Sigmoid colon (tissue), 3 donors: ENCODE measurements at regions not wholly inside any gene's neighbourhood (a gene's known extent, or its start where the extent isn't known, plus 50 kb on each side); places are given as distances from the start of the nearest gene placed in this dataset.

ENCODE experiments used
- CTCF ChIP-seq, 4 experiments: fragments of 450-650 bp in 3 of 4; fragments of 200-600 bp in 1 of 4; IDR thresholded peaks; one replicate each; pipeline ENCODE4 v1.5.1; 2016 to 2019; ENCODE audit warnings: antibody characterized with exemption in 4 of 4, mild to moderate bottlenecking in 3 of 4, moderate library complexity in 2 of 4
- POLR2A ChIP-seq, 2 donors: fragments of 450-650 bp; IDR thresholded peaks; one replicate each; pipeline ENCODE4 v1.6.1; 2016; ENCODE audit warnings: antibody characterized with exemption in 2 of 2, mild to moderate bottlenecking in 2 of 2, moderate library complexity in 2 of 2

GRCh38 chr10:89078724-89079672, 88.4 kb downstream of the FAS start:
- TF ChIP-seq CTCF (IDR thresholded peaks at IDR 0.05) (no peak), POLR2A (IDR thresholded peaks at IDR 0.05) (no peak)
